Osteocyte (in vitro differentiated cells): ENCODE measurements at regions not wholly inside any gene's neighbourhood (a gene's known extent, or its start where the extent isn't known, plus 50 kb on each side); places are given as distances from the start of the nearest gene placed in this dataset.
A peak's percentile ranks its signal among the peaks of the same experiment; 100 is the strongest.

Experiments used
- DNase-seq: peaks from one replicate; pipeline ENCODE4 v3.0.0; 2021; ENCODE audit warnings: mixed read lengths; ENCODE audit not compliant: unreplicated experiment; ENCODE audit errors: extremely low spot score
- H3K27ac Mint-ChIP-seq: one replicate; pipeline ENCODE4 v1.8.0; 2021; ENCODE audit warnings: mild to moderate bottlenecking, mixed read lengths; ENCODE audit not compliant: unreplicated experiment
- H3K27me3 Mint-ChIP-seq: one replicate; pipeline ENCODE4 v1.8.0; 2021; ENCODE audit warnings: mixed read lengths; ENCODE audit not compliant: unreplicated experiment
- H3K36me3 Mint-ChIP-seq: one replicate; pipeline ENCODE4 v1.8.0; 2021; ENCODE audit warnings: mixed read lengths; ENCODE audit not compliant: unreplicated experiment
- H3K4me1 Mint-ChIP-seq: one replicate; pipeline ENCODE4 v1.8.0; 2021; ENCODE audit warnings: mixed read lengths; ENCODE audit not compliant: unreplicated experiment
- H3K4me3 Mint-ChIP-seq: one replicate; pipeline ENCODE4 v1.8.0; 2021; ENCODE audit warnings: mild to moderate bottlenecking, moderate library complexity, mixed read lengths; ENCODE audit not compliant: unreplicated experiment
- H3K9me3 Mint-ChIP-seq: one replicate; pipeline ENCODE4 v1.8.0; 2021; ENCODE audit warnings: mixed read lengths; ENCODE audit not compliant: unreplicated experiment
- CTCF ChIP-seq: fragments of 200-600 bp; sonication (generic); IDR thresholded peaks from 2 replicates; pipeline ENCODE4 v1.5.0; 2021; ENCODE audit warnings: antibody characterized with exemption, mild to moderate bottlenecking, moderate library complexity

GRCh38 chr11:81995889-81996288 lies 737.8 kb downstream of the FAM181B start:
- no peaks in the 10 kb centered on the region for H3K36me3 Mint-ChIP-seq
- no peaks in the 10 kb centered on the region for H3K9me3 Mint-ChIP-seq
- H3K27me3 Mint-ChIP-seq: no peaks in the 10 kb centered on the region
- TF ChIP-seq CTCF: no peak
- H3K4me1 Mint-ChIP-seq: peaks cover 3% of the 10 kb centered on the region
- no peak overlapping the region for H3K4me3 Mint-ChIP-seq
- no peak overlapping the region for H3K27ac Mint-ChIP-seq
- no peak for DNase-seq

GRCh38 chr11:81993755-81994154 lies 739.9 kb downstream of the FAM181B start:
- DNase-seq: no peak
- H3K4me3 Mint-ChIP-seq: no peak overlapping the region
- H3K4me1 Mint-ChIP-seq: peaks cover 16% of the 10 kb centered on the region
- H3K27me3 Mint-ChIP-seq: no peaks in the 10 kb centered on the region
- no peak for TF ChIP-seq CTCF
- no peaks in the 10 kb centered on the region for H3K9me3 Mint-ChIP-seq
- H3K36me3 Mint-ChIP-seq: no peaks in the 10 kb centered on the region
- no peak overlapping the region for H3K27ac Mint-ChIP-seq

- no peaks in the 10 kb centered on the region for H3K36me3 Mint-ChIP-seq
- H3K27me3 Mint-ChIP-seq: no peaks in the 10 kb centered on the region
- H3K9me3 Mint-ChIP-seq: no peaks in the 10 kb centered on the region
- H3K4me3 Mint-ChIP-seq: no peak overlapping the region
- TF ChIP-seq CTCF: no peak
- H3K27ac Mint-ChIP-seq: no peak overlapping the region
- H3K4me1 Mint-ChIP-seq: peaks cover 26% of the 10 kb centered on the region
- no peak for DNase-seq
These were observed 742.8 kb downstream of the FAM181B start for GRCh38 chr11:81990659-81991443.

- no peak for TF ChIP-seq CTCF
- H3K27me3 Mint-ChIP-seq: no peaks in the 10 kb centered on the region
- peaks cover 8% of the 10 kb centered on the region for H3K9me3 Mint-ChIP-seq
- peak overlapping the region; percentile 61 for H3K27ac Mint-ChIP-seq
- H3K36me3 Mint-ChIP-seq: no peaks in the 10 kb centered on the region
- no peak for DNase-seq
- H3K4me3 Mint-ChIP-seq: no peak overlapping the region
- peaks cover 26% of the 10 kb centered on the region for H3K4me1 Mint-ChIP-seq
These were observed 744.6 kb downstream of the FAM181B start for GRCh38 chr11:81989093-81989492.

- TF ChIP-seq CTCF: no peak
- Mint-ChIP-seq H3K9me3 (peaks cover 12% of the 10 kb centered on the region), H3K4me3 (no peak overlapping the region)
These were observed 745.7 kb downstream of the FAM181B start for GRCh38 chr11:81987829-81988472.

More at GRCh38 chr11:81987829-81988472, 745.7 kb downstream of the FAM181B start:
- no peaks in the 10 kb centered on the region for H3K27me3 Mint-ChIP-seq
- no peaks in the 10 kb centered on the region for H3K36me3 Mint-ChIP-seq
- peak overlapping the region; percentile 61 for H3K27ac Mint-ChIP-seq
- DNase-seq: no peak
- H3K4me1 Mint-ChIP-seq: peaks cover 23% of the 10 kb centered on the region
